RWPE2 (cell line): ENCODE measurements at regions not wholly inside any gene's neighbourhood (a gene's known extent, or its start where the extent isn't known, plus 50 kb on each side); places are given as distances from the start of the nearest gene placed in this dataset.

Experiments used
- ATAC-seq: fragments of 200-7000 bp; cut with Tn5 transposase; 3 replicates; pipeline ENCODE4 v1.9.1; 2021; ENCODE audit warnings: low read depth
- DNase-seq: peaks from one replicate; pipeline ENCODE4 v3.0.0-alpha.2; 2020; ENCODE audit warnings: low spot score
- H3K27ac ChIP-seq: fragments of 450-650 bp; 2 replicates; pipeline ENCODE4 v1.5.1; 2017; ENCODE audit warnings: mild to moderate bottlenecking; ENCODE audit not compliant: poor library complexity, severe bottlenecking
- H3K27me3 ChIP-seq: fragments of 250-450 bp; sonication (Bioruptor Pico); 2 replicates; pipeline ENCODE4 v1.5.1; 2021; ENCODE audit warnings: mild to moderate bottlenecking, moderate library complexity; ENCODE audit not compliant: insufficient read depth, poor library complexity, severe bottlenecking
- H3K36me3 ChIP-seq: fragments of 250-450 bp; sonication (Bioruptor Pico); 2 replicates; pipeline ENCODE4 v1.5.1; 2020; ENCODE audit warnings: low read depth, mild to moderate bottlenecking, moderate library complexity
- H3K4me1 ChIP-seq: fragments of 250-450 bp; sonication (Bioruptor Pico); 2 replicates; pipeline ENCODE4 v1.5.1; 2021; ENCODE audit warnings: mild to moderate bottlenecking, moderate library complexity; ENCODE audit not compliant: insufficient read depth, poor library complexity, severe bottlenecking
- H3K4me3 ChIP-seq: fragments of 250-450 bp; sonication (Bioruptor Pico); 2 replicates; pipeline ENCODE4 v1.5.1; 2021; ENCODE audit warnings: mild to moderate bottlenecking, moderate library complexity; ENCODE audit not compliant: severe bottlenecking
- H3K9me3 ChIP-seq: fragments of 250-450 bp; sonication (Bioruptor Pico); 2 replicates; pipeline ENCODE4 v1.5.1; 2021; ENCODE audit warnings: mild to moderate bottlenecking, moderate library complexity; ENCODE audit not compliant: severe bottlenecking
- CTCF ChIP-seq: fragments of 450-650 bp; IDR thresholded peaks from one replicate; pipeline ENCODE4 v1.5.1; 2017; ENCODE audit warnings: mild to moderate bottlenecking, moderate library complexity; ENCODE audit not compliant: poor library complexity, severe bottlenecking

GRCh38 chr14:42927313-42927712 lies 1320.6 kb downstream of the LRFN5 start:
- DNase-seq = no peak
- Histone ChIP-seq H3K4me1 (no peaks in the 10 kb centered on the region), H3K27me3 (no peaks in the 10 kb centered on the region), H3K9me3 (no peaks in the 10 kb centered on the region), H3K36me3 (no peaks in the 10 kb centered on the region), H3K4me3 (no peak overlapping the region), H3K27ac (no peak overlapping the region)
- TF ChIP-seq CTCF = no peak
- no peak for ATAC-seq

- TF ChIP-seq CTCF = no peak
- H3K27me3 ChIP-seq = peaks cover 4% of the 10 kb centered on the region
- no peak for ATAC-seq
- no peaks in the 10 kb centered on the region for H3K4me1 ChIP-seq
- no peaks in the 10 kb centered on the region for H3K9me3 ChIP-seq
- H3K36me3 ChIP-seq = no peaks in the 10 kb centered on the region
- DNase-seq = no peak
- no peak overlapping the region for H3K27ac ChIP-seq
- no peak overlapping the region for H3K4me3 ChIP-seq
These were observed 1315.2 kb downstream of the LRFN5 start for GRCh38 chr14:42921901-42922300.

- DNase-seq (no peak), ATAC-seq (no peak)
- H3K4me1 ChIP-seq = no peaks in the 10 kb centered on the region
- H3K9me3 ChIP-seq = no peaks in the 10 kb centered on the region
- no peak for TF ChIP-seq CTCF
- no peak overlapping the region for H3K27ac ChIP-seq
- H3K36me3 ChIP-seq = no peaks in the 10 kb centered on the region
- H3K27me3 ChIP-seq = peaks cover 4% of the 10 kb centered on the region
- H3K4me3 ChIP-seq = no peak overlapping the region
These were observed 1311.9 kb downstream of the LRFN5 start for GRCh38 chr14:42918615-42919014.

- TF ChIP-seq CTCF = peak; percentile 39
- DNase-seq (no peak), ATAC-seq (peak; percentile 63; the same call in 2 of the 3 replicates)
- Histone ChIP-seq H3K9me3 (no peaks in the 10 kb centered on the region), H3K27ac (no peak overlapping the region), H3K4me3 (no peak overlapping the region), H3K27me3 (no peaks in the 10 kb centered on the region), H3K36me3 (no peaks in the 10 kb centered on the region), H3K4me1 (no peaks in the 10 kb centered on the region)
These were observed 1305.0 kb downstream of the LRFN5 start for GRCh38 chr14:42911642-42912041.

- no peak overlapping the region for H3K27ac ChIP-seq
- TF ChIP-seq CTCF = no peak
- no peaks in the 10 kb centered on the region for H3K36me3 ChIP-seq
- H3K4me1 ChIP-seq = no peaks in the 10 kb centered on the region
- no peak for ATAC-seq
- no peak overlapping the region for H3K4me3 ChIP-seq
- no peaks in the 10 kb centered on the region for H3K27me3 ChIP-seq
- no peaks in the 10 kb centered on the region for H3K9me3 ChIP-seq
- DNase-seq = no peak
These were observed 1303.0 kb downstream of the LRFN5 start for GRCh38 chr14:42909659-42910058.
